Activated CD8-positive, alpha-beta T cell treated with anti-CD3 and anti-CD28 coated beads for 36 hours (primary cell): ENCODE measurements at regions not wholly inside any gene's neighbourhood (a gene's known extent, or its start where the extent isn't known, plus 50 kb on each side); places are given as distances from the start of the nearest gene placed in this dataset.

Experiments used
- ATAC-seq: fragments of 200-7000 bp; cut with Tn5 transposase; one replicate; pipeline ENCODE4 v1.10.0; 2021; ENCODE audit warnings: mild to moderate bottlenecking, moderate library complexity
- CTCF ChIA-PET: fragments of 350-600 bp; sonication (Branson Sonifier 250); formaldehyde crosslinking; loops from one replicate; lab custom pipeline; 2021; ENCODE audit warnings: antibody characterized with exemption; lab: Charles Lee
- POLR2A ChIA-PET: fragments of 350-600 bp; sonication (Branson Sonifier 250); formaldehyde crosslinking; loops from one replicate; lab custom pipeline; 2021; ENCODE audit warnings: antibody characterized with exemption; lab: Charles Lee
- DNase-seq: peaks from one replicate; pipeline ENCODE4 v3.0.0-alpha.2; 2020
- H3K27ac Mint-ChIP-seq: one replicate; pipeline ENCODE4 v1.8.0; 2021; ENCODE audit warnings: mild to moderate bottlenecking, mixed read lengths
- H3K27me3 Mint-ChIP-seq: one replicate; pipeline ENCODE4 v1.8.0; 2021; ENCODE audit warnings: mixed read lengths
- H3K36me3 Mint-ChIP-seq: one replicate; pipeline ENCODE4 v1.8.0; 2021; ENCODE audit warnings: low read depth, mixed read lengths
- H3K4me1 Mint-ChIP-seq: one replicate; pipeline ENCODE4 v1.8.0; 2021; ENCODE audit warnings: low read depth, mixed read lengths
- H3K4me3 Mint-ChIP-seq: one replicate; pipeline ENCODE4 v1.8.0; 2021; ENCODE audit warnings: mild to moderate bottlenecking, moderate library complexity, mixed read lengths
- H3K9me3 Mint-ChIP-seq: one replicate; pipeline ENCODE4 v1.8.0; 2021; ENCODE audit warnings: mixed read lengths
- CTCF ChIP-seq: fragments of 200-600 bp; IDR thresholded peaks from one replicate; pipeline ENCODE4 v1.8.0; 2022; ENCODE audit warnings: antibody characterized with exemption, mild to moderate bottlenecking
- intact Hi-C: fragments of 100-400 bp; cut with micrococcal nuclease; formaldehyde crosslinking; loops from one replicate; pipeline ENCODE4 v1.10.0; 2022

GRCh38 chr2:149732001-149732685, 144.6 kb upstream of the MMADHC start:
- ChIA-PET CTCF (no interaction called here), POLR2A (no interaction called here)
- H3K27me3 Mint-ChIP-seq = no peaks in the 10 kb centered on the region
- DNase-seq = no peak
- H3K36me3 Mint-ChIP-seq = no peaks in the 10 kb centered on the region
- no peaks in the 10 kb centered on the region for H3K9me3 Mint-ChIP-seq
- H3K4me1 Mint-ChIP-seq = no peaks in the 10 kb centered on the region
- no peak overlapping the region for H3K27ac Mint-ChIP-seq
- ATAC-seq = no peak
- intact Hi-C loops = no loop called here
- no peak for TF ChIP-seq CTCF
- no peak overlapping the region for H3K4me3 Mint-ChIP-seq

- no peak for ATAC-seq
- Mint-ChIP-seq H3K4me1 (no peaks in the 10 kb centered on the region), H3K4me3 (no peak overlapping the region), H3K9me3 (no peaks in the 10 kb centered on the region), H3K27ac (no peak overlapping the region), H3K27me3 (no peaks in the 10 kb centered on the region), H3K36me3 (no peaks in the 10 kb centered on the region)
- intact Hi-C loops = no loop called here
- ChIA-PET POLR2A (interaction anchor here (1.0 kb wide), 1 partner anchor 10 kb away, joined by 3 read pairs; no protein-coding TSS in a partner anchor), CTCF (interaction anchor here (1.3 kb wide), 1 partner anchor 20 kb away, joined by 3 read pairs; no protein-coding TSS in a partner anchor)
- no peak for TF ChIP-seq CTCF
- no peak for DNase-seq
These were observed 143.5 kb upstream of the MMADHC start for GRCh38 chr2:149731079-149731478.

GRCh38 chr2:149729586-149729985, 142.0 kb upstream of the MMADHC start:
- CTCF ChIA-PET = no interaction called here
- POLR2A ChIA-PET = no interaction called here
- no peak overlapping the region for H3K4me3 Mint-ChIP-seq

GRCh38 chr2:149727927-149728326, 140.4 kb upstream of the MMADHC start:
- ATAC-seq (no peak), DNase-seq (no peak)
- intact Hi-C loops = no loop called here
- Mint-ChIP-seq H3K9me3 (no peaks in the 10 kb centered on the region), H3K4me1 (no peaks in the 10 kb centered on the region), H3K4me3 (no peak overlapping the region), H3K27me3 (no peaks in the 10 kb centered on the region), H3K27ac (no peak overlapping the region), H3K36me3 (no peaks in the 10 kb centered on the region)
- POLR2A ChIA-PET = no interaction called here
- CTCF ChIA-PET = no interaction called here
- TF ChIP-seq CTCF = no peak

More at GRCh38 chr2:149729586-149729985, 142.0 kb upstream of the MMADHC start:
- Mint-ChIP-seq H3K4me1 (no peaks in the 10 kb centered on the region), H3K36me3 (no peaks in the 10 kb centered on the region), H3K27me3 (no peaks in the 10 kb centered on the region), H3K9me3 (no peaks in the 10 kb centered on the region), H3K27ac (no peak overlapping the region)
- no peak for TF ChIP-seq CTCF
- DNase-seq = no peak
- intact Hi-C loops = no loop called here
- no peak for ATAC-seq

GRCh38 chr2:149725234-149725633, 137.7 kb upstream of the MMADHC start:
- DNase-seq (no peak), ATAC-seq (no peak)
- no peak for TF ChIP-seq CTCF
- Mint-ChIP-seq H3K27ac (no peak overlapping the region), H3K27me3 (no peaks in the 10 kb centered on the region), H3K9me3 (no peaks in the 10 kb centered on the region), H3K4me1 (no peaks in the 10 kb centered on the region), H3K36me3 (no peaks in the 10 kb centered on the region), H3K4me3 (no peak overlapping the region)
- POLR2A ChIA-PET = no interaction called here
- intact Hi-C loops = no loop called here
- CTCF ChIA-PET = no interaction called here
